ENCODE measurements at regions not wholly inside any gene's neighbourhood (a gene's known extent, or its start where the extent isn't known, plus 50 kb on each side); places are given as distances from the start of the nearest gene placed in this dataset.

- Histone ChIP-seq H3K4me1 (ENCODE audit: low read length) (no peaks in the 10 kb centered on the region), H3K4me2 (ENCODE audit: low read depth, low read length, poor library complexity, severe bottlenecking) (no peak overlapping the region), H3K9ac (ENCODE audit: low read length) (no peak overlapping the region), H3K27me3 (ENCODE audit: low read length) (no peaks in the 10 kb centered on the region), H3K9me2 (replicated peaks; ENCODE audit: insufficient read depth, low read length) (no peaks in the 10 kb centered on the region), H2AFZ (ENCODE audit: low read length) (no peak overlapping the region), H3K36me3 (ENCODE audit: insufficient read depth, low read length) (no peaks in the 10 kb centered on the region), H3K9me3 (ENCODE audit: low read length) (no peaks in the 10 kb centered on the region), H3K27ac (ENCODE audit: low read length) (no peak overlapping the region), H4K20me1 (ENCODE audit: insufficient read depth, low read depth, low read length) (no peaks in the 10 kb centered on the region), H3K79me2 (ENCODE audit: low read length) (no peaks in the 10 kb centered on the region), H3K4me3 (ENCODE audit: low read length) (no peak overlapping the region)
- no peak for DNase-seq
Measured at GRCh38 chrX:100477467-100477866, 67.4 kb upstream of the PCDH19 start.
